ENCODE measurements at regions not wholly inside any gene's neighbourhood (a gene's known extent, or its start where the extent isn't known, plus 50 kb on each side); places are given as distances from the start of the nearest gene placed in this dataset.

GRCh38 chr10:8981277-8981676 lies 926.8 kb downstream of the GATA3 start:
- TF ChIP-seq EZH2phosphoT487 (IDR thresholded peaks at IDR 0.05; ENCODE audit: insufficient read depth, low read depth) = no peak
- no peak for TF ChIP-seq EZH2 (IDR thresholded peaks at IDR 0.05; ENCODE audit: insufficient read depth, poor library complexity, severe bottlenecking)
